Astrocyte of the spinal cord (primary cell): ENCODE measurements at regions not wholly inside any gene's neighbourhood (a gene's known extent, or its start where the extent isn't known, plus 50 kb on each side); places are given as distances from the start of the nearest gene placed in this dataset.

Experiments used
- DNase-seq: peaks from one replicate; pipeline ENCODE4 v3.0.0; 2011; ENCODE audit warnings: low read depth, low spot score
- H3K4me3 ChIP-seq: 2 replicates; pipeline ENCODE4 v1.5.1; 2011; ENCODE audit warnings: low read depth, mild to moderate bottlenecking, low read length, moderate library complexity
- CTCF ChIP-seq: IDR thresholded peaks from 2 replicates; pipeline ENCODE4 v1.5.1; 2012; ENCODE audit warnings: low read depth, mild to moderate bottlenecking, low read length, inconsistent platforms
- in situ Hi-C: cut with HindIII; loops from 2 replicates; pipeline ENCODE4 v1.10.0; 2017; ENCODE audit warnings: low sequenced_read_pairs

GRCh38 chr14:85276979-85277228 lies 253.0 kb upstream of the FLRT2 start:
- no peak for TF ChIP-seq CTCF
- in situ Hi-C loops = no loop called here
- no peak overlapping the region for H3K4me3 ChIP-seq
- no peak for DNase-seq

DNA sequence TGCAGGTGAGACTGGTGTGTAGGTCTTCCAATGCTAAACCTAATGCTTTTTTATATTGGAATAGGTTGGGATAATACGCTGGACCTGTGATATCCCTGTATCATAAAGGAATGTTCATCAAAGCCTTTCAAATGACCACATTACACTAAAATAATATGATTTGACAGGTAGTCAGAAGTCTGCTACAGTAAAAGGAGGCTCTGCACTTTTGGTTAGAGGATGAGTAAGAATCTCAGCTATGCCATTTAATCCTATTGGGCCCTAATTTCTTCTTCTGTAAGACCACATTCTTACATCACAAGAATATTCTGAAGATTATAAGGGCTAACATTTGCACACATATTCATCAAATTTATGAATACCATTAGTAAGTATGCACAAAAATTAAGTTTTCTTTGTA lies 250.5 kb upstream of the FLRT2 start:
- no peak for TF ChIP-seq CTCF
- H3K4me3 ChIP-seq = no peak overlapping the region
- in situ Hi-C loops = no loop called here
- DNase-seq = no peak

GRCh38 chr14:85280074-85280473 lies 249.9 kb upstream of the FLRT2 start:
- no peak overlapping the region for H3K4me3 ChIP-seq
- in situ Hi-C loops = no loop called here
- no peak for TF ChIP-seq CTCF
- no peak for DNase-seq

- TF ChIP-seq CTCF = no peak
- in situ Hi-C loops = no loop called here
- no peak overlapping the region for H3K4me3 ChIP-seq
- no peak for DNase-seq
Measured at GRCh38 chr14:85281921-85282320, 248.0 kb upstream of the FLRT2 start.

DNA sequence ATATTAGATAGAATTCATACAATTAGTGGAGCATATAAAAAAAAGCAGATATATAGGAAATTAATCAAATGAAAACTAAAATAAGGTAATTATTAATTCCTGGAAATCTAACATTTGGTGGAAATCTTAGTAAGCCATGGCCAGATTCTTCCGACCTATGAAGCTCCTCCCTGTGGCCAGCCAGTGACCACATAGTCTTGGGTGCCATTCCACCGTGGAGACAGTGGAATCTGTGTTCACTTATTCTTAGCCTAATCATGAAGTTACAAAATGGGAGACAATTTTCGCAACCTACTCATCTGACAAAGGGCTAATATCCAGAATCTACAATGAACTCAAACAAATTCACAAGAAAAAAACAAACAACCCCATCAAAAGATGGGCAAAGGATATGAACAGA lies 241.9 kb upstream of the FLRT2 start:
- no peak overlapping the region for H3K4me3 ChIP-seq
- no peak for DNase-seq
- in situ Hi-C loops = no loop called here
- TF ChIP-seq CTCF = no peak

DNA sequence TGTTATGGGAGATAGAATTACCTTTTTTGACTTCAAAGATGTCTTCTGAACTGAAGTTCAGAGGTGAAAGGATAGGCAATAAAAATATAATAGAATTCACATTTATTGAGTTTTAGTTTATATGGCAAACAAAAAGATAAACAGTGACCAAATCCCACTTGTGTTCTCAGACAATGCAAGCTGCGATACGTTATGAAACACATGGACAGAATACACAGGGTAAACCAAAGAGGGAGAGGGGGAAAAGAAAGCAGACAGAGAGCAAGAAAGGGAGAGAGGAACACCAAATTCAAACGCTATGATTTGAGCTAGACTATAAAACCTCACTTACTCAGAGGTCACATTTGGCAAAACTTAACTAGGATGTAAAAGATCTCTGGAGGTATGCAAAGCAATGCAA lies 238.2 kb upstream of the FLRT2 start:
- no peak for DNase-seq
- in situ Hi-C loops = no loop called here
- H3K4me3 ChIP-seq = no peak overlapping the region
- no peak for TF ChIP-seq CTCF

- TF ChIP-seq CTCF = no peak
- DNase-seq = no peak
- no peak overlapping the region for H3K4me3 ChIP-seq
- in situ Hi-C loops = no loop called here
Measured at GRCh38 chr14:85293612-85294234, 236.2 kb upstream of the FLRT2 start.
